ENCODE measurements at regions not wholly inside any gene's neighbourhood (a gene's known extent, or its start where the extent isn't known, plus 50 kb on each side); places are given as distances from the start of the nearest gene placed in this dataset.
"Not testable (repeated sequence)": the region's sequence is repeated elsewhere in the genome, so short reads cannot be mapped to it uniquely, and the experiment has no call there.

GRCh38 chr10:34045571-34046190 lies 711.2 kb upstream of the NRP1 start:
- no TSS peak for BruUV-seq (replicated peaks)
- CTCF ChIA-PET: no interaction called here

DNA sequence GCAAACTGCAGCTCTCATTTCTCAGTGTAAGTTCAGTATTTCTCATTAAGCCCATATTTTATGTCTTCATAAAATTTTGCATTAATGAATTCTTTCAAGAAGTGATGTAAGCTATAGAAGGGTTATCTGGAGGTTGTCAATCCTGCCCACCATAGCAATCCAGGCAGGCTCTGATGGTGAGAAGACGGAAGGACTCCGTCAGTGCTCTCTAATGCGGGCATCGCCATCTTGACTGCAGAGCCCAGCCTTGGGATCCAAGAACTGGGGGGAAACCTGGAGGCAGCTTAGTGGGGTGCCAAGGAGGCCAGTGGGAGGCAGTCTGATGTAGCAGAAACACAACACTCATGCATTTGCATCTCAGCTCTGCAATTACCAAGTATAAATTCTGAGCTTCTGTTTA lies 707.4 kb upstream of the NRP1 start:
- Histone ChIP-seq H3K9me3 (no peaks in the 10 kb centered on the region), H3K4me3 (ENCODE audit: low read depth, low read length) (no peak overlapping the region), H3K36me3 (ENCODE audit: control insufficient read depth, insufficient read depth, low read length) (no peaks in the 10 kb centered on the region), H3K27me3 (replicated peaks; ENCODE audit: control insufficient read depth, insufficient read depth, low read length) (no peaks in the 10 kb centered on the region), H3K4me1 (no peaks in the 10 kb centered on the region)
- no peaks in the 10 kb centered on the region for H3K27me3 Mint-ChIP-seq (ENCODE audit: insufficient read depth, unreplicated experiment)
- H3K27ac Mint-ChIP-seq (ENCODE audit: unreplicated experiment): no peak overlapping the region
- ChIA-PET CTCF (no interaction called here), POLR2A (no interaction called here)
- H3K4me1 Mint-ChIP-seq (ENCODE audit: low read depth, unreplicated experiment): no peaks in the 10 kb centered on the region
- no peak for DNase-seq
- no peak for TF ChIP-seq CTCF (IDR thresholded peaks at IDR 0.05; ENCODE audit: insufficient read depth in 1 of 2, low read depth in 1 of 2, low read length in 1 of 2, severe bottlenecking in 1 of 2, unreplicated experiment in 1 of 2)
- H3K4me3 Mint-ChIP-seq (ENCODE audit: unreplicated experiment): no peak overlapping the region
- intact Hi-C loops (cut with micrococcal nuclease; ENCODE audit: unreplicated experiment): no loop called here
- no peaks in the 10 kb centered on the region for H3K36me3 Mint-ChIP-seq (ENCODE audit: insufficient read depth, unreplicated experiment)
- BruUV-seq (replicated peaks): no TSS peak
- H3K9me3 Mint-ChIP-seq (ENCODE audit: unreplicated experiment): no peaks in the 10 kb centered on the region

More at GRCh38 chr10:34045571-34046190, 711.2 kb upstream of the NRP1 start:
- no peaks in the 10 kb centered on the region for H3K36me3 Mint-ChIP-seq (ENCODE audit: insufficient read depth, unreplicated experiment)
- POLR2A ChIA-PET: no interaction called here
- H3K4me3 ChIP-seq (ENCODE audit: low read depth, low read length): no peak overlapping the region
- TF ChIP-seq CTCF (IDR thresholded peaks at IDR 0.05; ENCODE audit: insufficient read depth in 1 of 2, low read depth in 1 of 2, low read length in 1 of 2, severe bottlenecking in 1 of 2, unreplicated experiment in 1 of 2): no peak
- no peak overlapping the region for H3K4me3 Mint-ChIP-seq (ENCODE audit: unreplicated experiment)
- no peak for DNase-seq
- intact Hi-C loops (cut with micrococcal nuclease; ENCODE audit: unreplicated experiment): no loop called here
- H3K4me1 Mint-ChIP-seq (ENCODE audit: low read depth, unreplicated experiment): no peaks in the 10 kb centered on the region
- no peaks in the 10 kb centered on the region for H3K4me1 ChIP-seq
- no peaks in the 10 kb centered on the region for H3K27me3 Mint-ChIP-seq (ENCODE audit: insufficient read depth, unreplicated experiment)
- no peaks in the 10 kb centered on the region for H3K9me3 Mint-ChIP-seq (ENCODE audit: unreplicated experiment)
- H3K36me3 ChIP-seq (ENCODE audit: control insufficient read depth, insufficient read depth, low read length): no peaks in the 10 kb centered on the region
- H3K27ac Mint-ChIP-seq (ENCODE audit: unreplicated experiment): no peak overlapping the region
- no peaks in the 10 kb centered on the region for H3K9me3 ChIP-seq
- no peaks in the 10 kb centered on the region for H3K27me3 ChIP-seq (replicated peaks; ENCODE audit: control insufficient read depth, insufficient read depth, low read length)

DNA sequence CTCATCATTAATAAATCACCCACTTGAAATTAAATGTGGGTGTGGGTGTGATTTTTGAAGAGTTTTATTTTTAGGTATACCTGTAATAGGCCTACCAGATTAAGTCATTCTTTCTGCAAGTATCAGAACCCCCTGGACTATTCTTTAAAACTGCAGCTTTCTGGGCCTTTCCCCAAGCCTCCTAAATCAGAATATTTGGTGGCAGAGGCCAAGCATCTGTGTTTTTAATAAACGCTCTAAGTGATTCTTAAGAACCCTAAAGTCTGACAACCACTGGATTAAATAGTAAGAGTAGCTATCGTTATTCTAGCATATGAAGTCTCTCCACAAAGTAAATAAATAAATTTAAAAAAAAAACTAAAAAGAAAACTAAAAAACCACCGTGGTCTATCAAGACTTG lies 703.0 kb upstream of the NRP1 start:
- TF ChIP-seq CTCF (IDR thresholded peaks at IDR 0.05; ENCODE audit: insufficient read depth in 1 of 2, low read depth in 1 of 2, low read length in 1 of 2, severe bottlenecking in 1 of 2, unreplicated experiment in 1 of 2): no peak
- no peak overlapping the region for H3K27ac Mint-ChIP-seq (ENCODE audit: unreplicated experiment)
- Histone ChIP-seq H3K27me3 (replicated peaks; ENCODE audit: control insufficient read depth, insufficient read depth, low read length) (no peaks in the 10 kb centered on the region), H3K36me3 (ENCODE audit: control insufficient read depth, insufficient read depth, low read length) (no peaks in the 10 kb centered on the region), H3K4me1 (no peaks in the 10 kb centered on the region), H3K9me3 (peaks cover 12% of the 10 kb centered on the region; the same call in 1 of the 2 replicates), H3K4me3 (ENCODE audit: low read depth, low read length) (no peak overlapping the region)
- H3K36me3 Mint-ChIP-seq (ENCODE audit: insufficient read depth, unreplicated experiment): no peaks in the 10 kb centered on the region
- H3K4me1 Mint-ChIP-seq (ENCODE audit: low read depth, unreplicated experiment): no peaks in the 10 kb centered on the region
- H3K9me3 Mint-ChIP-seq (ENCODE audit: unreplicated experiment): peaks cover 10% of the 10 kb centered on the region
- POLR2A ChIA-PET: no interaction called here
- no peak overlapping the region for H3K4me3 Mint-ChIP-seq (ENCODE audit: unreplicated experiment)
- H3K27me3 Mint-ChIP-seq (ENCODE audit: insufficient read depth, unreplicated experiment): no peaks in the 10 kb centered on the region
- intact Hi-C loops (cut with micrococcal nuclease; ENCODE audit: unreplicated experiment): no loop called here
- no peak for DNase-seq
- CTCF ChIA-PET: no interaction called here
- BruUV-seq (replicated peaks): no TSS peak

GRCh38 chr10:34035241-34035790 lies 700.8 kb upstream of the NRP1 start:
- H3K4me1 ChIP-seq; H3K27ac Mint-ChIP-seq (ENCODE audit: unreplicated experiment); H3K27me3 Mint-ChIP-seq (ENCODE audit: insufficient read depth, unreplicated experiment); H3K27me3 ChIP-seq (replicated peaks; ENCODE audit: control insufficient read depth, insufficient read depth, low read length); DNase-seq; H3K9me3 Mint-ChIP-seq (ENCODE audit: unreplicated experiment); H3K4me3 Mint-ChIP-seq (ENCODE audit: unreplicated experiment); CTCF ChIA-PET; H3K36me3 ChIP-seq (ENCODE audit: control insufficient read depth, insufficient read depth, low read length); H3K4me3 ChIP-seq (ENCODE audit: low read depth, low read length); intact Hi-C loops (cut with micrococcal nuclease; ENCODE audit: unreplicated experiment); POLR2A ChIA-PET; BruUV-seq (replicated peaks); H3K36me3 Mint-ChIP-seq (ENCODE audit: insufficient read depth, unreplicated experiment); H3K4me1 Mint-ChIP-seq (ENCODE audit: low read depth, unreplicated experiment): not testable (repeated sequence)
- H3K9me3 ChIP-seq: peaks cover 12% of the 10 kb centered on the region; the same call in 1 of the 2 replicates

All from Caco-2 (cell line).